ENCODE measurements at regions not wholly inside any gene's neighbourhood (a gene's known extent, or its start where the extent isn't known, plus 50 kb on each side); places are given as distances from the start of the nearest gene placed in this dataset.

GRCh38 chr11:121996574-121996973, 119.4 kb downstream of the BLID start:
- TF ChIP-seq, protein P1, sequence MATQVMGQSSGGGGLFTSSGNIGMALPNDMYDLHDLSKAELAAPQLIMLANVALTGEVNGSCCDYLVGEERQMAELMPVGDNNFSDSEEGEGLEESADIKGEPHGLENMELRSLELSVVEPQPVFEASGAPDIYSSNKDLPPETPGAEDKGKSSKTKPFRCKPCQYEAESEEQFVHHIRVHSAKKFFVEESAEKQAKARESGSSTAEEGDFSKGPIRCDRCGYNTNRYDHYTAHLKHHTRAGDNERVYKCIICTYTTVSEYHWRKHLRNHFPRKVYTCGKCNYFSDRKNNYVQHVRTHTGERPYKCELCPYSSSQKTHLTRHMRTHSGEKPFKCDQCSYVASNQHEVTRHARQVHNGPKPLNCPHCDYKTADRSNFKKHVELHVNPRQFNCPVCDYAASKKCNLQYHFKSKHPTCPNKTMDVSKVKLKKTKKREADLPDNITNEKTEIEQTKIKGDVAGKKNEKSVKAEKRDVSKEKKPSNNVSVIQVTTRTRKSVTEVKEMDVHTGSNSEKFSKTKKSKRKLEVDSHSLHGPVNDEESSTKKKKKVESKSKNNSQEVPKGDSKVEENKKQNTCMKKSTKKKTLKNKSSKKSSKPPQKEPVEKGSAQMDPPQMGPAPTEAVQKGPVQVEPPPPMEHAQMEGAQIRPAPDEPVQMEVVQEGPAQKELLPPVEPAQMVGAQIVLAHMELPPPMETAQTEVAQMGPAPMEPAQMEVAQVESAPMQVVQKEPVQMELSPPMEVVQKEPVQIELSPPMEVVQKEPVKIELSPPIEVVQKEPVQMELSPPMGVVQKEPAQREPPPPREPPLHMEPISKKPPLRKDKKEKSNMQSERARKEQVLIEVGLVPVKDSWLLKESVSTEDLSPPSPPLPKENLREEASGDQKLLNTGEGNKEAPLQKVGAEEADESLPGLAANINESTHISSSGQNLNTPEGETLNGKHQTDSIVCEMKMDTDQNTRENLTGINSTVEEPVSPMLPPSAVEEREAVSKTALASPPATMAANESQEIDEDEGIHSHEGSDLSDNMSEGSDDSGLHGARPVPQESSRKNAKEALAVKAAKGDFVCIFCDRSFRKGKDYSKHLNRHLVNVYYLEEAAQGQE (IDR thresholded peaks at IDR 0.05; ENCODE audit: low read depth): no peak
- no peak for TF ChIP-seq RAD21 (IDR thresholded peaks at IDR 0.05; ENCODE audit: low read depth)
